Activated CD4-positive, alpha-beta T cell treated with anti-CD3 and anti-CD28 coated beads, Interleukin-2, Interleukin-4, amounts not matched to agents 100 ng/mL and 50 ng/mL, durations not matched to agents 16 hours and 8 hours (primary cell): ENCODE measurements at regions not wholly inside any gene's neighbourhood (a gene's known extent, or its start where the extent isn't known, plus 50 kb on each side); places are given as distances from the start of the nearest gene placed in this dataset.
"Not testable (repeated sequence)": the region's sequence is repeated elsewhere in the genome, so short reads cannot be mapped to it uniquely, and the experiment has no call there.

ENCODE experiments used
- DNase-seq: peaks from one replicate; pipeline ENCODE4 v3.0.0-alpha.2; 2020; ENCODE audit warnings: low spot score

DNA sequence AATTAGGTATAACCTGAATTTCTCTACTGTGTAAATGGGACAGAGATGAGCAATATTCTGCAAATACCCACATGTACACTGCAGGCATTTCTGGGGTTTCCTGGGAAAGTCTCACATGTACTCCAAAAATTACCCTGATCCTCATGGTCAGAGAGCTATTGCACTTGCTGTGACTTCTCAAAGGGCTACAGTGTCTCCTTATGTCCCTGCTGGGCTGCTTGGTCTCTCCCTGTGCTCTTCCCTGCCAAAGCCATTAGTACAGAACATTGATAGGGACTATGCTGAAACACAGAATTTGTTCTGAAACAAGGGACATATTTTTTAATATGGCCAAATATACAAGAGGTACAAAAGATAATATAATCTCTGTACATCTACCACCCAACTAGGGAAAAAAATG, 924.4 kb upstream of the NXPH2 start:
- DNase-seq: no peak

DNA sequence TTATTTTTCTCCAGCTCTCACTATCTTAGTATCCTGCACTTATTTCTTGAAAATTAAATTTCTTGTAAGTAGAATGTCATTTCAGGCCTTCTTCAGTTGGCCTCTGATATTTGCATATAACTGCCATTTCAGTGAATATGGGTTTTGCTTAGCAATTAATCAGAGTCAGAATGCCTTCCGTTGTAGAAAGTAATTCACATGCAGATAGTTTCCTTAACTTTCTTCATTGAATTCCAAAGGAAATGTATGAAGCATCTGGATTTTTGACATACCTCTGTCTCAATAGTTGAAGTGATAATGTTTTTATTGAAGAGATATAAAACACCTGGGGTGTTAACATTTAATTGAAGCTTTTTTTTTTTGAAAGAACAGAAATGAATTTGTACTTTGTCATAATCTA, 914.1 kb upstream of the NXPH2 start:
- no peak for DNase-seq

DNA sequence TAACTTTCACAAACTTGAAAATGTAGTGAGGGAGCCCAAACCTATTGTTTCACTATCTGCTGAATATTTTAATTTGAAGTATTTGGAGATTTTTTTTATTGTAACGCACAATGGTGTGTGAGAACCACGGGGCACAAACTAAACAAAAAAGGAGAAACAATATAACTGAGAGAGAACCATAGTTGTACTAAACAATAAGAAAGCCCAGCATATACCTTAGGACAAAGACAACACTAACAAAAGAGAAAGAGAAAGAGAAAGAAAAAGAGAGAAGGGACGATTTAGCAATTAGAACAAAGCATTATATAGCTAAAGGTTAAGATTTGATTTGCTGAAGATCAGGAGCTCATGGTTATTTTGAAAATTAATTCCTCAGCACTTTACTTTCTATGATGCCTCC, 906.0 kb upstream of the NXPH2 start:
- no peak for DNase-seq

DNA sequence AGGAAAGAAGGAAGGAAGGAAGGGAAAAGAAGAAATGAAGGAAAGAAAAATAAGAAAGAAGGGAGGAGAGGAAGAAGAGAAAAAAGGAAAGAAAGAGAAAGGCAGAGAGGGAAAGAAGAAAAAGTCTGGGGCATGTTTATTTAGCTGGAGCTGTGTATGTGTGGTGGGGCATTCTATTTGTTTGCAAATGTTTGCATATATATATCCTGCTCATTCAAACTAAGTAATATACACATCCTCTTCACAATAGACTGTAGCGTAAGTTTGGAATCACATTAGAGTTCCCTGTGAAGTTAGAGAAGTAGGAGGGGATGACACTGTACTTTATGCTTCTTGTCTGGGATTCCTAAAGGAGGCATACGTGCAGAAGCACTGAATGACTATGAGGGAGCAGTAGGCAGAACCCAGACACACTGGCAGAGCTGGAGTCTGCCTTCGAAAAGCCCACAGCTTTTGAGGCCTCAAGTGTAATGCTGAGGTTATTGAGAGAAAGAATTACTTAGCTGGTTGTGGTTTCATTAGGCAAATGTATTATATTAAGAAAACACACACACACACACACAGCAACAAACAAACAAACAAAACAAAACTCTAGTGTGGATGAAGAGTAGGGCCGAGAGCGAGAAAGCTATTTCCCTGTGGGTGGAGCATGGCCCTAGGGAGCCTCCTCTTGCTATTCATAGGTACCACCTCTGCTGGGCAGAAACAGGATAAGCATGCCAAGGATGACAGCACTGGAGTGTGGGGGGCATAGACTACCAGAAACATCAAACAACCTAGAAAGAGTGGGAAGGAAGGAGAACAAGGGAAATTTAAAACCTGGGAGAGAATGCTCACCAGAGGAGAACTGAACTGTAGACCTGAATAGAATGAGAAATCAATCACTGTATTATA, 905.1 kb upstream of the NXPH2 start:
- DNase-seq: no peak

DNA sequence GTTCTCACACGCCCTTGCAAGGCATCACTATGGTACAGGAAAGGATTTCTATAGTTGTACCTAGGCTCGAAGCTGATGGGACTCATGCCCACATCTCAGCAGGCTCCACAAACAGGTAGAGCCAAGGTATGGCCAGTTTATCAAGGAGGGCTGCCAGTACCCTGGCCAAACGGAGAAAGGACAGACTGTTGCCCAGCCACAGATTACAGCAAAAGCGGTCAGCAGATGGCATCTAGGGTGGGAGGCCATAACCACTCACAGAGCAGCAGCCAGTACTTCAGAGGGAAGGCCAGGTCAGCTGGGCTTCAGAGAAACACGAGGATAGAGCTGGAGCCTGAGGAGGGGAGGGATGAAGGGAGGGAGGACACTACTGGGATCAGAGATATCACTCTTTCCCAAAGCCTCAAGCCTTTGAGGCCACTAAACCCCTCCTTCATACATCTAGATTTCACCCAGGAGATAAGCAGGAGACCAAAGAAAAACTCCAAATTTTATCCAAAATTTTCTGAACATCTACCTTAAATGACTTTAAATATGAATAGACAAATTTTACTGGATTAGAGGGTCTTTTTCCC, 904.2 kb upstream of the NXPH2 start:
- DNase-seq: no peak

DNA sequence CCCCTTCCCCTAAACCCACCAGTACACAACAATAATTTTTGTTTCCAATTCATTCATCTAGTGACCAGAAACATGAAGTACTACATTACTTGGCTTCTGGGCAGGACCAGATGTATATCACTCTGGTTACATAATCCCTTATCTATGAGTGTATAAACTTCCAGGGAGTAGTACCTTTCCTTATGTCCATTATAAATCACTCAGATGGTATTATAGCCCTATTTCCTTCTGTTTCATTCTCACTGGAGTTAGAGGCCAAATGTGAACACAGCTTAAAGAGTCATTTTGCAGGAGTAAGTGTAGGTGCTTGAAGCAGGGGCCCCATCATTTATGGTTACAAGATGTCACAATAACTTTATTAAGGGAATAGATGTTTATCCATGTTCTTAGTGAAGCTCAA, 894.4 kb upstream of the NXPH2 start:
- DNase-seq: no peak

DNA sequence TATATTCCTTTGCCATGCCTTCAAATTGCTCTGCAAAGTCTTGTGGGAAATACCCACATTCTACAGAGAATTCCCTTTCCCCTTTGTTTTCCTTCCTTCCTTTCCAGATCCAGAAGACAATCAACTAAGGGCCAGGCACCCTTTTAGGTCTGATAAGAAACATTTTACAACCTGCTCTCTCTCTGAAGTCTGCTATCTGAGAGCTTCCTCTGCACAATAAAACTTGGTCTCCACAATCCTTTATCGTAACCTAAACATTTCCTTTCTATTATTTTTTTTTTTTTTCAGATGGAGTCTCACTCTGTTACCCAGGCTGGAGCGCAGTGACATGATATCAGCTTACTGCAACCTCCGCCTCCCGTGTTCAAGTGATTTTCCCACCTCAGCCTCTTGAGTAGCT, 893.3 kb upstream of the NXPH2 start:
- DNase-seq: not testable (repeated sequence)

DNA sequence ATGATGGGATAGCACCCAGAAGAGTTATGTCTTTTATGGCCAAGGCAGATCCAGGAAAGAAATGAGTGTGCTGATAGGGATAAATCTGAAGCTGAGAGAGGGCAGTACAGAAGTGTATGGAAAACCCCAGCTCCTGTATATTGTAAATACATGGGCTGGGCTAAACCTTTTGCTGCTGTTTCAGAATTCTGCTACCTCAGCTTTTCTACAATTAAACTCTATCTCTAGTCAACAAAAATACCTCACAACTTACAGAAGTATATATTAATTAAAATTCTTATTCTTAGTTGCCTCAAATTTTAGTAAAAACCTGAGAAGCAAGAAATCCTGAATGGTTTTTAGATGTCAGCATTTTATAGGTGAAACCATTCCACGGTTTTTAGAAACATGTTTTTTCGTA, 889.5 kb upstream of the NXPH2 start:
- DNase-seq: no peak

DNA sequence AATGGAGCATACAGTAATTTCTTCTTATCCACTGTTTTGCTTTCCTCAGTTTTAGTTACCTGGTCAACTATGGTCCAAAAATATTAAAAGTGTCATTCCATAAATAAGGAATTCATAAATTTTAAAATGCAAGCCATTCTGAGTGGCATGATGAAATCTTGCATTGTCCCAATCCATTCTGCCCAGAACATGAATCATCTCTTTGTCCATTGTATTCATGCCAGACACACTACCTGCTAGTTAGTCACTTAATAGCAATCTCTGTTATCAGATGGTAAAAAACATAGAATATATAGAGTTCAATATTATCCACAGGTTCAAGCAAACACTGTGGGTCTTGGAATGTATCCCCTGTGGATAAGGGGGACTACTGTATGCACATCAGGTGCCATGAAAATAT, 872.2 kb upstream of the NXPH2 start:
- no peak for DNase-seq

DNA sequence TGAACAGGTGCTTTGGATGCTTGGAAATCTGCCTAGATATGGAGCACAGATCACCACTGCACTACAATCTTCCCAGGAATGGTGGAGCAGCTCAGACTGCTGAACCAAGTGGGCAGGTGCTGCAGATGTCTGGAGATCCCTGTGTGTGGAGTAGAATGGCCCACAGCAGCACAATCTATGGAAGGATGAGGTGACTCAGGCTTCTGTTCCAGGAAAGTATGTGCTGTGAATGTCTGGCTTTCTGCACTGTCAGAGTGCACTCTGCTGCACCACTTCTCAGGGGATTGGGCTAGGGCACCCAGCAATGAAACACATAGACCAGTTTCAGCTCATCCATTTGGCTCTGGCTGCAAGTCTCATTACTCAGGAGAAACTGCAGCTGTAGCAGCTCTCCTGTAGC, 865.4 kb upstream of the NXPH2 start:
- DNase-seq: no peak

DNA sequence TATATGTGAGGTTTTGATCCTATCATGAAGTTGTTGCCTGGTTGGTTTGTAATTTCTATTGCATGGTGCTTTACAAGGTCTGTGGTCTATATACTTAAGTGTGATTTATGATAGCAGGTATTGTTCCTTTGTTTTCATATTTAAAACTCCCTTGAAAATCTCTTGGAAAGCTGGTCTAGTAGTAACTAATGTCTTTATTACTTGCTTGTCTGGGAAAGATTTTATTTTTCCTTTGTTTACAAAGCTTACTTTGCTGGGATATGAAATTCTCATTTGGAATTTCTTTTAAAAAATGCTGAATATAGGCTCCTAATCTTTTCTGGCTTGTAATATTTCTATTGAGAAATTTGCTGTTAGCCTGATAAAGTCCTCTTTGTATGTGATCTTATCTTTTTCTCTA, 862.9 kb upstream of the NXPH2 start:
- no peak for DNase-seq

DNA sequence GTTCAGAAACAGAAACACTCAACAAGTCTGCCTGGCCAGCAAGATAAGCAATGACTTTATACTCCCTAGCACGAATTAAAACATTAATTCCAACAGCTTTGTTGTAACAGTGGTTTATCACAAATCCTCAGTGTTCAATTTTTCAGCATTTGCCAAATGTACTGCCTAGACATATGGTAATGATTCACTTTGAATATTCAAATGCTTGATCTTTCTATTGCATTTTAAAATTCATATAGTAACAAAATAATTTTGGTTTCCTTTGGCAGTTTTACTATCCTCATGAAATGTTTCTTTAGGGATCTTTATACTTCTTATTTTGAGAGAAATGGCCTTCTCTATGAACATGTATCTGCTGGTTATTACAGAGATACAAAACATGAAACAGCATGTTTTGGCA, 851.8 kb upstream of the NXPH2 start:
- DNase-seq: no peak

DNA sequence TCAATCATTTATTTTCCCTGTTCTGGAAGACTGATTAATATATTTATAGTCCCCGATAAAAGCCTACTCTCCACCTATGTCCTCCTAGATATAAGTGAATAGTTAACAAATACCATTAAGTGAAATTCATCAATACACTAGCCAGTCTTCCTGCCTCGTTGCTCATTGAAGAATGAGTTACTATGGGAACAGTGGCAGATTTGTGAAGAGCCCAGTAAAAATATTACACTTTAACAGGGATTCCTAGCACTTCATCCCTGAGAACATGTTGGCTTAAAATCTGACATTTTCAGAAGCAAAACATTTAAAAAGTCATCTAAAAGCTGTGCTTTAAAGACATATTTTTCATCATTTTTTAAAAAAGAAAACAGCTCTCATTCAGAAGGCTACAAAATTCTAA, 848.7 kb upstream of the NXPH2 start:
- no peak for DNase-seq

DNA sequence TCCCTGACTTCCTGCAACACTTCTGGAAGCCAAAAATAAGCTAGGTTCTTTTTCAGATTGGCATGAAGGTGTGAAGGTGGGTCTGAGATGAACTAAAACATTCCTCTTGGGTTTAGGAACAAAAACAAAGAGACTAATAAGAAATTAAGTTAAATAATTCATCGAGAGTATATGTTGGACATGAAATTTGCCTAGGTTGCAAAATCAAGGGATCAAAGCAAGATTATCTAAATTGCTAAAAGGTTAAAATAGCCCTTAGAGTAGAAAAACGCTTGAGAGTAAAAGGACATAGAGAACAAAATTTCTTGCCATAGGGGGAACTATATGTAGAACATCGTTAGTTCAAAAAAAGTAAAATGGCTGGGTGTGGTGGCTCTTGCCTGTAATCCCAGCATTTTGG, 845.9 kb upstream of the NXPH2 start:
- no peak for DNase-seq

DNA sequence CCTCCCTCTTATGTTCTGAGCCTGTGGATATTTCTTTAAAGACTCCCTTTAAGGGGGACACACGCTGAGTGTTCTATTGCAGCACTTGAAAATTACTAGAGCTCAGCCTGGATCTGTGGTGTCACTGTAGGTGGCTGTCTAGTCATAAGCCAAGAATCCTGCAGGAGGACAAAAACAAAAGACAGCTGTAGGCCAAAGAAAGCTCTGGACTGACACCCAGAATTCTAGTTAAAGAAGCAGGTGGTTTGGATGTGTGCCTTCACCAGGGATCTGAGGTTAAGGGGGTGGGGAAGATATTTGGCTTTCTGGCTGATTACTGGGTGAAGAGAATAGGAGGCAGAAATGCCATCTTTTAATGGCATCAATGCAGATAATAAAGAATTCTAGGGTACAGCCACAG, 842.5 kb upstream of the NXPH2 start:
- DNase-seq: no peak

DNA sequence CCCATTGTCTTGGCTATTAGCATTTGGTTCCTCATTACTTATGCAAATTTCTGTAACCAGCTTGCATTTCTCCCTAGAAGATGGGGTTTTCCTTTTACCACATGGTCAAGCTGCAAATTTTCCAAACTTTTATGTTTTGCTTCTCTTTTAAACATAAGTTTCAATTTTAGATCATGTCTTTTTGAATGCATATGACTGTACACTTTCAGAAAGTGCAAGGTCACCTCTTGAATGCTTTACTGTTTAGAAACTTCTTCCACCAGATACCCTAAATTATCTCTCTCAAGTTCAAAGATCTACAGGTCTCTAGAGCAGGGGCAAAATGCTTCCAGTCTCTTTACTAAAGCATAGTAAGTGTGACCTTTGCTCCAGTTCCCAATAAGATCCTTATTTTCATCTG, 837.6 kb upstream of the NXPH2 start:
- no peak for DNase-seq

DNA sequence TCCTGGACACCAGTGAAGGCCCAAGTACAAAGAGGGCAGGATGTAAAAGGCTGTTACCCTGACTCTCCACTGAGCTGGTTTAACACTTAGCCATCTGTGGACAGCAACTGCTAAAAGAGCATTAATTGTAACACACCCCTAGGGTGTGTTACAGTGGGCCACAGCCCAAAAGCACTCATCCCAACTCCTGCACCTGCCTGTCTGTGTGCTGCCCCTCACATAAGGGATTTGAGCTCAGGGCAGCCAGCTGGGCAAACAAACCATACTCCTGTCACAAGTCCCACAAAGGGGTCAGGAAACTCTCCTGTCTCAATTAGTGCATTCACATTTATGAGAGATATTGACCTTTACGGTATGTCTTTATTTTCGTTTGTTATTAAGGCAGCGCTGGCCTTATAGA, 833.1 kb upstream of the NXPH2 start:
- DNase-seq: no peak

DNA sequence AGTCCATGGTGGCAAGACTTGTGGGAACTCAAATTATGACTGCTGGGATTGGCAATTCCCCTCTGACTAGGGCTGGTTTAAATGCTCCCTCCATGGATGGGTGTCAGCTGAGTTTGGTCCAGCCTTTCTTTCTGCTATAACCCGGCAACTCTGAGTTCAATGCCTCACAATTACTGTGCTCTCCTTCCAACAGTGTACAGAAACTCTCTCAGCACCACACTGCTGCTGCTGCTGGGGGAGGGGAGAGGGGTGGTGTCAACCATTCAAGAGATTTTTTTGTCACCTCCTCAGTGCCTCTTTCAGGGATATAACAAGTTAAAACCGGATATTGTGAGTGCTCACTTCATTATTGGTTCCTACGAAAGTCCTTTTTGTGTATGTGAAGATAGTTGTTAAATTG, 830.3 kb upstream of the NXPH2 start:
- DNase-seq: no peak

DNA sequence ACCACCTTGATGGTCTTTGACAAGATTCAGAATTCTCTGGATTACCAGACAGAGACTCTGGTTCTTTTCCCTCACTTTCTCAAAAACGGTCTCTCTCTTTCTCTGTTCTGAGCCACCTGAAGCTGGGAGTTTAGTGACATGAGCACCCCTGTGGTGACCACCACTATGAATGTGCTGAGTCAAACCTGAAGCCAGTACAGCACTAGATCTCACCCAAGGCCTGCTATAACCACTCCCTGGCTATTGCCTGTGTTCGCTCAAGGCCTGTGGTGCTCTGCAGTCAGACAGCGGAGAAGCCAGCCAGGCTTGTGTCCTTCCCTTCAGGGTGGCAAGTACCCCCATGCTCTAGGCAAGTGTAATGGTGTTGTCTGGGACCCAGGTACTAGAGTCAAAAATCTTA, 828.9 kb upstream of the NXPH2 start:
- DNase-seq: no peak

DNA sequence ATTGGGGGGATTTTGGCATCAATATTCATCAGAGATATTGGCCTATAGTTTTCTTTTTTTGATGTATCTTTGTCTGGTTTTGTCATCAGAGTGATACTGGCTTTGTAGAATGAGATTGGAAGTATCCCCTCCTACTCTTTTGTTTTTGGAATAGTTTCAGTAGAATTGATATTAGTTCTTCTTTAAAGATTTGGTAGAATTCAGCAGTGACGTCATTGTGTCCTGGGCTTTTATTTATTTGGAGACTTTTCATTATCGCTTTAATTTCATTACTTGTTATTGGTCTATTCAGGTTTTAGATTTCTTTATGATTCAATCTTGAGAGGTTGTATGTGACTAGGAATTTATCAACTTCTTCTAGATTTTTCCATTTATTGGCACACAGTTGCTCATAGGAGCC, 825.5 kb upstream of the NXPH2 start:
- DNase-seq: no peak

DNA sequence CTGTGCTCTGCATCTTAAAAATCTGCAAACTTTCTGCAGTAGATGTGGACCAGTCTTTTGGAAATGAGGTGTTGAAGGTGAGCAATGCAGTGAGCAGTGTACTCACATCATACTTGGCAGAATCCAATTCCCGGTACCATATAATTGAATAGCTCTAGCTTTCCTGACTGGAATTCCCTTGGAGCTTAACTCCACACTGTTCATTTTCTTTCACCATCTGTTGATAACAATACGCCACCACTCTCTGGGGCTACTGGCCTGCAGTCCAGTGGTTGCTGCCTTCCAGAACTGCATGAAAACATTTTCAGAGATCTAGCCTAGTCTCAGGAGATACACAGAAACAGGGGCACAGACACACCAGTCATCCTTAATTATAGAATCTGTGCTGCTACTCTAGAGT, 820.0 kb upstream of the NXPH2 start:
- no peak for DNase-seq

DNA sequence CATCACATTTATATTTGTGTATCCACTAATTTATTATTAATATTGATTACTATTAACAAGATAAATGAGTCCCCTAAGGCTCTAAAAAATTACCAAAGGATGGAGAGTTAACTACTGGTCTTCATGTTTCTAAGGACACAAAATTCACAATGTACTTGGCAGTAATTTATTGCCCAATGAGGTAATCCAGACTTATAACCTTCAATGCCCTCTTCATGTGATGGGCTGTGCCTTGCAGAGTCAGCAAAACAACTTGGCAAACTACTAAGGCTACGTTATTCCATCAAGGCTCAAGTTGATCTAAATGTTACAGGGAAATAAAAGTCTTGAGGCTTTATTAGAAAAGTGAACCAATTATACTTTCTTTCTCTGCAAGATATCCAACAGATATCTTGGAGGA, 804.9 kb upstream of the NXPH2 start:
- DNase-seq: no peak

DNA sequence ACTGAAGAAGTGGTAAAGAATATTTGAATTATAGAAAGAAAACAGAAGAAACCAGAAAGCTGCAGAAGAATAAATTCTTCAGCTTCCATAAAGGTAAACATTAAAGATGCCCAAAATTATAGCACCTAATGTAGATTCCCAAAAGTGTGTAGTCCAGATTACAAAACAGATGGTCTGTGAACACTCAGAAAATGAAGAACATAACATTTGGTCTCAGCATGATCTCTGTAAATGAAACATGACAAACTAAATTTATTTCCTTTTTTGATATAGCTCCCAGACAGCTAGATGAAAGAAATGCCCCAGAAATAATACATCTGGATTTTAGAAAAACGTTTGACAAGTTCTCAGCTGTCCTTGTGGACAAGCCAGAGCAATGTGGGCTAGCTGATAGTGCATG, 794.2 kb upstream of the NXPH2 start:
- no peak for DNase-seq

DNA sequence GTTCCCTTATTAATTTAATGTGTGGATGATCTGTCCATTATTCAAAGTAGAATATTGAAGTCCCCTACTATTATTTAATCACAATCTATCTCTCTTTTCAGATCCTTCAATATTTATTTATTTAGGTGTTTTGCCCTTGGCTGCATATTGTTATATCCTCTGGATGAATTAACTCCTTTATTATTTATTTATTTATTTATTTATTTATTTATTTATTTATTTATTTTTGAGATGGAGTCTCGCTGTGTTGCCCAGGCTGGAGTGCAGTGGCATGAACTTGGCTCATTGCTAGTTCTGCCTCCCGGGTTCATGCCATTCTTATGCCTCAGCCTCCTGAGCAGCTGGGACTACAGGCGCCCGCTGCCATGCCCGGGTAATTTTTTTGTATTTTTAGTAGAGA, 776.6 kb upstream of the NXPH2 start:
- DNase-seq: no peak
